OCI-LY1 (cell line): ENCODE measurements at regions not wholly inside any gene's neighbourhood (a gene's known extent, or its start where the extent isn't known, plus 50 kb on each side); places are given as distances from the start of the nearest gene placed in this dataset.

ENCODE experiments used
- CTCF ChIP-seq: fragments of 200-600 bp; sonication (generic), shearing (Covaris generic); IDR thresholded peaks from 2 replicates; pipeline ENCODE4 v1.5.1; 2017; ENCODE audit warnings: mild to moderate bottlenecking, antibody characterized with exemption, low read length, moderate library complexity, mixed read lengths
- EZH2 ChIP-seq: fragments of 200-600 bp; sonication (generic), shearing (Covaris generic); IDR thresholded peaks from 2 replicates; pipeline ENCODE4 v1.8.0; 2017; ENCODE audit warnings: borderline replicate concordance, mixed run types, mild to moderate bottlenecking, antibody characterized with exemption, low read length, moderate library complexity, mixed read lengths

GRCh38 chr2:39918886-39919285, 139.8 kb upstream of the THUMPD2 start:
- no peak for TF ChIP-seq CTCF
- TF ChIP-seq EZH2, result no peak
